Spleen (tissue), 7 donors: ENCODE measurements at regions not wholly inside any gene's neighbourhood (a gene's known extent, or its start where the extent isn't known, plus 50 kb on each side); places are given as distances from the start of the nearest gene placed in this dataset.

Experiments used
- CTCF ChIP-seq, 11 experiments: fragments of 200-600 bp in 7 of 11; fragments of 450-650 bp in 4 of 11; sonication (generic) in 4 of 11; IDR thresholded peaks in 8 of 11; conservative IDR thresholded peaks in 3 of 11; 1 replicate in 7 of 11; 2 replicates in 4 of 11; pipeline versions ENCODE4 v1.4.0 to v1.8.0; 2016 to 2021; ENCODE audit warnings: antibody characterized with exemption in 11 of 11, inconsistent platforms in 4 of 11, mild to moderate bottlenecking in 1 of 11
- POLR2A ChIP-seq, 3 donors: fragments of 450-650 bp; IDR thresholded peaks; one replicate each; pipeline ENCODE4 v1.5.1; 2017; ENCODE audit warnings: antibody characterized with exemption in 3 of 3, mild to moderate bottlenecking in 1 of 3
- donor health status: DM: no; HTN: no; CAD: no; lungs with moderate emphysema.
- donor health status: DM: no; HTN: no; CAD: no.
- donor health status: DM: no; HTN: no; CAD: no.

GRCh38 chr12:114924946-114925475 is 241.0 kb upstream of the TBX3 start:
- TF ChIP-seq POLR2A (IDR thresholded peaks at IDR 0.05): no peak
- TF ChIP-seq CTCF (IDR thresholded peaks at IDR 0.05 in 8 of 11, conservative IDR thresholded peaks at IDR 0.05 in 3 of 11): no peak
